ENCODE measurements at regions not wholly inside any gene's neighbourhood (a gene's known extent, or its start where the extent isn't known, plus 50 kb on each side); places are given as distances from the start of the nearest gene placed in this dataset.

- H3K4me3 Mint-ChIP-seq = no peak overlapping the region
- DNase-seq (ENCODE audit: low spot score in 2 of 2) = no peak
- H3K9me3 Mint-ChIP-seq = peaks cover 4% of the 10 kb centered on the region
- no peaks in the 10 kb centered on the region for H3K36me3 Mint-ChIP-seq
- no peaks in the 10 kb centered on the region for H3K4me1 Mint-ChIP-seq
- no peak for ATAC-seq (ENCODE audit: low read depth)
- H3K27ac Mint-ChIP-seq = no peak overlapping the region
- peaks cover 9% of the 10 kb centered on the region for H3K27me3 Mint-ChIP-seq
Observed at GRCh38 chr9:86549920-86550319, 195.7 kb upstream of the TUT7 start.

- no peaks in the 10 kb centered on the region for H3K4me1 Mint-ChIP-seq
- peaks cover 4% of the 10 kb centered on the region for H3K9me3 Mint-ChIP-seq
- ATAC-seq (ENCODE audit: low read depth) (no peak), DNase-seq (ENCODE audit: low spot score in 2 of 2) (no peak)
- H3K27ac Mint-ChIP-seq = no peak overlapping the region
- H3K27me3 Mint-ChIP-seq = peaks cover 9% of the 10 kb centered on the region
- no peak overlapping the region for H3K4me3 Mint-ChIP-seq
- H3K36me3 Mint-ChIP-seq = no peaks in the 10 kb centered on the region
Observed at GRCh38 chr9:86549401-86549811, 195.2 kb upstream of the TUT7 start.

- ATAC-seq (ENCODE audit: low read depth) (no peak), DNase-seq (ENCODE audit: low spot score in 2 of 2) (no peak)
- H3K4me1 Mint-ChIP-seq = no peaks in the 10 kb centered on the region
- peaks cover 2% of the 10 kb centered on the region for H3K9me3 Mint-ChIP-seq
- H3K27me3 Mint-ChIP-seq = peaks cover 8% of the 10 kb centered on the region
- no peak overlapping the region for H3K4me3 Mint-ChIP-seq
- H3K27ac Mint-ChIP-seq = no peak overlapping the region
- no peaks in the 10 kb centered on the region for H3K36me3 Mint-ChIP-seq
Observed at GRCh38 chr9:86548220-86548619, 194.0 kb upstream of the TUT7 start.

DNA sequence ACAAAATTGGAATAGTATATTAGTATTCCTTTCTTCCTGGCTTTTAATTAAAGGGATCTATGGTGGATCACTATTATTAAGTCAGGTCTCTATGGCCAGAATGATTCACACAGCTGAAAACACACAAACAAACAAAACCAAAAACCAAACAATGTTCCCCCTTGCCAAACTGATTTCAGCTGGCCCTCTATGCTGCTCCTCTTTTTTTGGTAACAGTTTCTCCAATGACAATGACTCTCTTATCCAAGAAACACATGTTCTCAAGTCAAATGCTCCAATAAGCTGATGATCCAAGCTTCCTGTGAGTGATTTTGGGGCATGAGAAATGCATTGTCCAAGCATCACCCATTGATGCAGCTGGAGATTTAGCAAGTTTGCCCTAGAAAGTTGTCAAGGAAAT is 193.4 kb upstream of the TUT7 start:
- ATAC-seq (ENCODE audit: low read depth) (no peak), DNase-seq (ENCODE audit: low spot score in 2 of 2) (no peak)
- no peaks in the 10 kb centered on the region for H3K4me1 Mint-ChIP-seq
- H3K27me3 Mint-ChIP-seq = peaks cover 5% of the 10 kb centered on the region
- H3K9me3 Mint-ChIP-seq = peaks cover 2% of the 10 kb centered on the region
- no peaks in the 10 kb centered on the region for H3K36me3 Mint-ChIP-seq
- no peak overlapping the region for H3K4me3 Mint-ChIP-seq
- no peak overlapping the region for H3K27ac Mint-ChIP-seq

DNA sequence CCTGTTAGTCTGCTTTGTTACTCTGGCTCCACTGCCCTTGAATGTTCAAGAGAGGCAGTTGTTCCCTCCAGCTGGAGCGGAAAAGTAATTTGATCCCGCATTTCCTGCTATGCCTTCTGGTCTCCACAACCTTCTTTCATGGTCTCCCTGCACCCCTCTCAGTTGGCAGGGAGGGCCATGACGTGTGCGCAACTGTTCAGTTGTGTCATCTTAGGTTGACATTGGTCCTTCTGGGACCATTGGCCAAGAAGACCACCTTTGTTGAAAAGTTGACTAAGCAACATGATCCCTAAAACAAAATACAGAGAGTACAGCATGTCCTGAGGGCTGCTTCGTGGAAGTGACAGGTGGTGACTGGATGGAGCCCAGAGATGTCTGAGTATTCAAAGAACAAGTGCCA is 192.5 kb upstream of the TUT7 start:
- ATAC-seq (ENCODE audit: low read depth) = no peak
- Mint-ChIP-seq H3K36me3 (no peaks in the 10 kb centered on the region), H3K27me3 (peaks cover 5% of the 10 kb centered on the region), H3K4me1 (no peaks in the 10 kb centered on the region), H3K27ac (no peak overlapping the region), H3K4me3 (no peak overlapping the region), H3K9me3 (peaks cover 2% of the 10 kb centered on the region)
- DNase-seq (ENCODE audit: low spot score in 2 of 2) = no peak

DNA sequence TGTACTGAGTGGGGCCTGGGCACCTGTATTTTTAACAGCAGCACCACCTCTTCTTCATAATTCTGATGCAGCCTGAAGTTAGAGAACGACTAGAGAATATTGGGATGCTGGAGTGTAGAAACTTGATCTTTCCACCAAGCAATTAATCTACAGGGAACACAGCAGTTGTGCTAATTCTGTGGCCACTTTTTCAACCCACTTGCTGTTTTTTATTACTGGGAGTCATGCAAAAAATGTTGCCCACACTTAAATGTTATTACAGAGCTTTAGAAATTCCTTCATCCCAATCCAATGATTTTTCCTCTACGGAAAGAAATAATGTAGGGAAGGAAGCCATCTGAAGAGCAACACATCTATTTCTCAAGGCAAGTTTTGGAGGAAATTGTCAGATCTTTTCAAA is 190.9 kb upstream of the TUT7 start:
- H3K9me3 Mint-ChIP-seq = peaks cover 2% of the 10 kb centered on the region
- ATAC-seq (ENCODE audit: low read depth) (no peak), DNase-seq (ENCODE audit: low spot score in 2 of 2) (no peak)
- H3K4me3 Mint-ChIP-seq = no peak overlapping the region
- no peaks in the 10 kb centered on the region for H3K36me3 Mint-ChIP-seq
- H3K27ac Mint-ChIP-seq = no peak overlapping the region
- H3K27me3 Mint-ChIP-seq = peaks cover 3% of the 10 kb centered on the region
- no peaks in the 10 kb centered on the region for H3K4me1 Mint-ChIP-seq

GRCh38 chr9:86541014-86541570 is 186.9 kb upstream of the TUT7 start:
- no peaks in the 10 kb centered on the region for H3K36me3 Mint-ChIP-seq
- DNase-seq (ENCODE audit: low spot score in 2 of 2) (no peak), ATAC-seq (ENCODE audit: low read depth) (no peak)
- peaks cover 2% of the 10 kb centered on the region for H3K27me3 Mint-ChIP-seq
- H3K4me1 Mint-ChIP-seq = no peaks in the 10 kb centered on the region
- H3K9me3 Mint-ChIP-seq = peaks cover 5% of the 10 kb centered on the region
- no peak overlapping the region for H3K27ac Mint-ChIP-seq
- no peak overlapping the region for H3K4me3 Mint-ChIP-seq

GRCh38 chr9:86535406-86535915 is 181.3 kb upstream of the TUT7 start:
- no peak for ATAC-seq (ENCODE audit: low read depth)
- H3K9me3 Mint-ChIP-seq = peaks cover 7% of the 10 kb centered on the region
- H3K4me1 Mint-ChIP-seq = no peaks in the 10 kb centered on the region
- DNase-seq (ENCODE audit: low spot score in 2 of 2) = no peak
- H3K36me3 Mint-ChIP-seq = no peaks in the 10 kb centered on the region
- no peak overlapping the region for H3K4me3 Mint-ChIP-seq
- H3K27me3 Mint-ChIP-seq = peaks cover 9% of the 10 kb centered on the region
- H3K27ac Mint-ChIP-seq = no peak overlapping the region

- ATAC-seq (ENCODE audit: low read depth) = no peak
- Mint-ChIP-seq H3K36me3 (no peaks in the 10 kb centered on the region), H3K4me3 (no peak overlapping the region), H3K4me1 (no peaks in the 10 kb centered on the region), H3K27me3 (peaks cover 9% of the 10 kb centered on the region), H3K27ac (no peak overlapping the region), H3K9me3 (peaks cover 7% of the 10 kb centered on the region)
- DNase-seq (ENCODE audit: low spot score in 2 of 2) = no peak
Observed at GRCh38 chr9:86534572-86535258, 180.5 kb upstream of the TUT7 start.

DNA sequence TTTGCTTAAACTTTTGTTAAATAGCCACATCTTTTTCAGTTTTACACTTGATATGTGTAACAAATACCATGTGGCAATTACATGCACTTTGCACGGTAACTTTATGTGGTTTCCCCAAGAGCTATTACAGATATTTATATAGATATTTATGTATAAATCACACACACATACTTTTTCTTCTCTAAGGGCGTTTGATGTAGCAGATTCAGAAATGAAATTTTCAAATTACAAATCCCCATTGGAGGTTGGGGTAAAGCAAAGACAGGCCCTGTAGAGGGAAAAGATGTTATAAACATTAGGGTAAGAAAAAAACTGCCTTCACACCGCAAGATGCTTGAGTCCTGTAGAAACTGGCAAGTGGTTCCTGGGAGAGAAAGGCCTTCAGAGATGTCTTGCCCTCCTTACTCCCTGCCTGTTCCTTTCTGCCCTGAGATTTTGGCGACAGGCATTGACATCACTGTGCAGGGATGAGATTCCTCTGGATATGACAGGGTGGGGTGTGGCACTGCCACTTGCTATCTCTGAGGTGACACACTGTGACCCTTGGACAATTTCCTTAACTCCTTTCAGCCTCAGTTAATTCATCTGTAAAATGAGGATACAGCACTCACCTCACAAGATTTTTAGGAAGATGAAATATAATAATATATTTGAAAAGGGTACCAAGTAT is 177.9 kb upstream of the TUT7 start:
- ATAC-seq (ENCODE audit: low read depth) = no peak
- H3K36me3 Mint-ChIP-seq = no peaks in the 10 kb centered on the region
- peaks cover 14% of the 10 kb centered on the region for H3K27me3 Mint-ChIP-seq
- no peak for DNase-seq (ENCODE audit: low spot score in 2 of 2)
- no peak overlapping the region for H3K27ac Mint-ChIP-seq
- no peaks in the 10 kb centered on the region for H3K4me1 Mint-ChIP-seq
- H3K9me3 Mint-ChIP-seq = peaks cover 6% of the 10 kb centered on the region
- H3K4me3 Mint-ChIP-seq = no peak overlapping the region

DNA sequence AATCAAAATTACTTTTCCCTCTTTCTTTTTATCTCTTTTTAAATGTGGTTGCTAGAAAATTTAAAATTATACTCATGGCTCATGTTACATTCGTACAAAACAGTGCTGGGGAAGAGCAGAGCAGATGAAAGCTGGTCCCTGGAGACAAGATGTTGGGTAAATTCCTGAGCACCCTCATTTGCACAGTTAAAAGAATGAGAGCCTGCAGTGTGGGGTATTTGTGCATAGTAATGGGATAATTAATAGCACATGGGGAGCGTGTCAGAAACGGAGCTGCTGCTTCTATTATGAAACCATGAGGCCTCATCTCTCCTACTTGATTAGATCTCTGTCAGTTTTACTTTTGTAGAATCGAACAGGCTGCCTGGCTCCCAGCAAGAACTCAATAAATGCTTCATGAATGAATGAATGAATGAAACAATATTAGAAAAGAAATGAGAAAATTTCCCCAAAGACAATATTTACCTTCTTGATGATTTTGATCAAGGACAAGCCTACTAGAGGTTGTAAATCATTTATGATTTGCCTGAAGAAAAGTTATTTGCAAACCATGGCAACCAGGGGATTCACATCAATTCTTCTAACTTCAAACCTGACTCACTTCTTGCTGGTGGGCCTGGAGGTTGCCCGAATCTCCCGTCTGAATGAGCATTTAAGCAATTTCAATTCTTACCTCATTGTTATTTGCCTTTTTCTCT is 177.2 kb upstream of the TUT7 start:
- Mint-ChIP-seq H3K36me3 (no peaks in the 10 kb centered on the region), H3K27ac (no peak overlapping the region), H3K27me3 (peaks cover 14% of the 10 kb centered on the region), H3K4me3 (no peak overlapping the region), H3K4me1 (no peaks in the 10 kb centered on the region), H3K9me3 (peaks cover 5% of the 10 kb centered on the region)
- DNase-seq (ENCODE audit: low spot score in 2 of 2) (no peak), ATAC-seq (ENCODE audit: low read depth) (no peak)

GRCh38 chr9:86529496-86530275 is 175.5 kb upstream of the TUT7 start:
- no peak for DNase-seq (ENCODE audit: low spot score in 2 of 2)
- H3K36me3 Mint-ChIP-seq = no peaks in the 10 kb centered on the region
- H3K9me3 Mint-ChIP-seq = no peaks in the 10 kb centered on the region
- H3K27ac Mint-ChIP-seq = no peak overlapping the region
- H3K4me1 Mint-ChIP-seq = no peaks in the 10 kb centered on the region
- ATAC-seq (ENCODE audit: low read depth) = no peak
- H3K4me3 Mint-ChIP-seq = no peak overlapping the region
- H3K27me3 Mint-ChIP-seq = peaks cover 12% of the 10 kb centered on the region

- peaks cover 8% of the 10 kb centered on the region for H3K27me3 Mint-ChIP-seq
- no peak overlapping the region for H3K4me3 Mint-ChIP-seq
- H3K4me1 Mint-ChIP-seq = no peaks in the 10 kb centered on the region
- DNase-seq (ENCODE audit: low spot score in 2 of 2) (no peak), ATAC-seq (ENCODE audit: low read depth) (no peak)
- no peaks in the 10 kb centered on the region for H3K36me3 Mint-ChIP-seq
- no peaks in the 10 kb centered on the region for H3K9me3 Mint-ChIP-seq
- H3K27ac Mint-ChIP-seq = no peak overlapping the region
Observed at GRCh38 chr9:86526021-86526420, 171.8 kb upstream of the TUT7 start.

All from memory B cell (primary cell).